ENCODE measurements at regions not wholly inside any gene's neighbourhood (a gene's known extent, or its start where the extent isn't known, plus 50 kb on each side); places are given as distances from the start of the nearest gene placed in this dataset.
"Not testable (repeated sequence)": the region's sequence is repeated elsewhere in the genome, so short reads cannot be mapped to it uniquely, and the experiment has no call there.

- DNase-seq (ENCODE audit: low read depth) = no peak
Measured at GRCh38 chr22:19641254-19641982, 72.9 kb upstream of the SEPTIN5 start.

GRCh38 chr22:19641983-19642451 is 72.3 kb upstream of the SEPTIN5 start:
- DNase-seq (ENCODE audit: low read depth) = no peak

GRCh38 chr22:19643448-19644313 is 70.6 kb upstream of the SEPTIN5 start:
- DNase-seq (ENCODE audit: low read depth) = no peak

GRCh38 chr22:19644314-19645223 is 69.7 kb upstream of the SEPTIN5 start:
- DNase-seq (ENCODE audit: low read depth) = no peak

- DNase-seq (ENCODE audit: low read depth) = no peak
Measured at GRCh38 chr22:19645391-19645790, 68.9 kb upstream of the SEPTIN5 start.

- DNase-seq (ENCODE audit: low read depth) = no peak
Measured at GRCh38 chr22:19645905-19646304, 68.4 kb upstream of the SEPTIN5 start.

- DNase-seq (ENCODE audit: low read depth) = no peak
Measured at GRCh38 chr22:19646383-19646782, 67.9 kb upstream of the SEPTIN5 start.

GRCh38 chr22:19648419-19648929 is 65.8 kb upstream of the SEPTIN5 start:
- no peak for DNase-seq (ENCODE audit: low read depth)

GRCh38 chr22:19652316-19652715 is 62.0 kb upstream of the SEPTIN5 start:
- DNase-seq (ENCODE audit: low read depth) = no peak

GRCh38 chr22:19654338-19654987 is 59.8 kb upstream of the SEPTIN5 start:
- no peak for DNase-seq (ENCODE audit: low read depth)

- no peak for DNase-seq (ENCODE audit: low read depth)
Measured at GRCh38 chr22:19655399-19655798, 58.9 kb upstream of the SEPTIN5 start.

GRCh38 chr22:19656541-19657251 is 57.6 kb upstream of the SEPTIN5 start:
- DNase-seq (ENCODE audit: low read depth) = no peak

- DNase-seq (ENCODE audit: low read depth) = no peak
Measured at GRCh38 chr22:19657252-19658056, 56.8 kb upstream of the SEPTIN5 start.

GRCh38 chr22:19658057-19658966 is 56.0 kb upstream of the SEPTIN5 start:
- DNase-seq (ENCODE audit: low read depth) = no peak

- no peak for DNase-seq (ENCODE audit: low read depth)
Measured at GRCh38 chr22:19658967-19659804, 55.1 kb upstream of the SEPTIN5 start.

GRCh38 chr22:19659805-19660345 is 54.4 kb upstream of the SEPTIN5 start:
- DNase-seq (ENCODE audit: low read depth) = no peak

GRCh38 chr22:19660583-19660982 is 53.7 kb upstream of the SEPTIN5 start:
- DNase-seq (ENCODE audit: low read depth) = not testable (repeated sequence)

- DNase-seq (ENCODE audit: low read depth) = no peak
Measured at GRCh38 chr22:19661156-19661555, 53.1 kb upstream of the SEPTIN5 start.
